Gastrocnemius medialis (tissue), 4 donors: ENCODE measurements at regions not wholly inside any gene's neighbourhood (a gene's known extent, or its start where the extent isn't known, plus 50 kb on each side); places are given as distances from the start of the nearest gene placed in this dataset.

Source experiments
- ATAC-seq, 2 donors: fragments of 150-250 bp; one replicate each; pipeline ENCODE4 v1.9.1; 2016
- DNase-seq, 2 donors: peaks; one replicate each; pipeline ENCODE4 v3.0.0-alpha.2; 2019
- H3K27ac ChIP-seq, 4 donors: fragments of 200-600 bp; sonication (generic); 1 replicate in 1 of 4; 2 replicates in 3 of 4; pipeline ENCODE4 v1.5.1; 2016 to 2018; ENCODE audit warnings: mild to moderate bottlenecking in 2 of 4, moderate library complexity in 1 of 4
- H3K27me3 ChIP-seq, 3 donors: fragments of 200-600 bp; sonication (generic) in 2 of 3; 1 replicate in 1 of 3; 2 replicates in 2 of 3; pipeline versions ENCODE4 v1.5.1 to v1.6.0; 2016 to 2019; ENCODE audit warnings: mild to moderate bottlenecking in 1 of 3, moderate library complexity in 1 of 3
- H3K36me3 ChIP-seq, 2 donors: fragments of 200-600 bp; sonication (generic) in 1 of 2; one replicate each; pipeline ENCODE4 v1.5.1; 2017 to 2018
- H3K4me1 ChIP-seq, 2 donors: fragments of 200-600 bp; sonication (generic) in 1 of 2; one replicate each; pipeline ENCODE4 v1.5.1; 2016 to 2017; ENCODE audit warnings: mild to moderate bottlenecking in 2 of 2
- H3K4me3 ChIP-seq, 4 donors: fragments of 200-600 bp; sonication (generic) in 3 of 4; 1 replicate in 1 of 4; 2 replicates in 3 of 4; pipeline ENCODE4 v1.5.1; 2016 to 2019; ENCODE audit warnings: mild to moderate bottlenecking in 2 of 4
- H3K9me3 ChIP-seq, 3 donors: fragments of 200-600 bp; sonication (generic) in 2 of 3; 1 replicate in 1 of 3; 2 replicates in 2 of 3; pipeline ENCODE4 v1.5.1; 2016 to 2019
- CTCF ChIP-seq, 5 experiments: fragments of 450-650 bp in 3 of 5; fragments of 200-600 bp in 2 of 5; sonication (generic) in 2 of 5; IDR thresholded peaks in 4 of 5; conservative IDR thresholded peaks in 1 of 5; 1 replicate in 4 of 5; 2 replicates in 1 of 5; pipeline ENCODE4 v1.5.1; 2016 to 2019; ENCODE audit warnings: antibody characterized with exemption in 5 of 5, mild to moderate bottlenecking in 3 of 5, moderate library complexity in 3 of 5
- POLR2A ChIP-seq, 2 donors: fragments of 450-650 bp; IDR thresholded peaks; one replicate each; pipeline ENCODE4 v1.6.1; 2017; ENCODE audit warnings: antibody characterized with exemption in 2 of 2, mild to moderate bottlenecking in 2 of 2, moderate library complexity in 2 of 2
- in situ Hi-C, 4 donors: fragments of 200-750 bp; cut with MboI; loops; one replicate each; pipeline versions ENCODE4 v1.15.0 to v1.8.0; 2017; ENCODE audit warnings: low sequenced_read_pairs in 4 of 4
- intact Hi-C: fragments of 100-400 bp; cut with DNase I; formaldehyde crosslinking; loops from one replicate; pipeline ENCODE4 v1.15.1; 2023; ENCODE audit warnings: low total_unique reads

GRCh38 chr20:18986895-18987580, 173.5 kb downstream of the SCP2D1 start:
- H3K27ac ChIP-seq: peak overlapping the region in 3 of 4 donors; percentile 10 to 33 (median 31)
- TF ChIP-seq POLR2A (IDR thresholded peaks at IDR 0.05): no peak
- no peak for TF ChIP-seq CTCF (IDR thresholded peaks at IDR 0.05 in 4 of 5, conservative IDR thresholded peaks at IDR 0.05 in 1 of 5)
- no peak overlapping the region for H3K4me3 ChIP-seq
- DNase-seq (peak in 1 of 2 donors; percentile 23), ATAC-seq (no peak)
- H3K36me3 ChIP-seq: no peaks in the 10 kb centered on the region
- H3K27me3 ChIP-seq: no peaks in the 10 kb centered on the region
- in situ Hi-C loops (no loop called here), intact Hi-C loops (no loop called here)
- H3K4me1 ChIP-seq: no peaks in the 10 kb centered on the region
- H3K9me3 ChIP-seq: no peaks in the 10 kb centered on the region

DNA sequence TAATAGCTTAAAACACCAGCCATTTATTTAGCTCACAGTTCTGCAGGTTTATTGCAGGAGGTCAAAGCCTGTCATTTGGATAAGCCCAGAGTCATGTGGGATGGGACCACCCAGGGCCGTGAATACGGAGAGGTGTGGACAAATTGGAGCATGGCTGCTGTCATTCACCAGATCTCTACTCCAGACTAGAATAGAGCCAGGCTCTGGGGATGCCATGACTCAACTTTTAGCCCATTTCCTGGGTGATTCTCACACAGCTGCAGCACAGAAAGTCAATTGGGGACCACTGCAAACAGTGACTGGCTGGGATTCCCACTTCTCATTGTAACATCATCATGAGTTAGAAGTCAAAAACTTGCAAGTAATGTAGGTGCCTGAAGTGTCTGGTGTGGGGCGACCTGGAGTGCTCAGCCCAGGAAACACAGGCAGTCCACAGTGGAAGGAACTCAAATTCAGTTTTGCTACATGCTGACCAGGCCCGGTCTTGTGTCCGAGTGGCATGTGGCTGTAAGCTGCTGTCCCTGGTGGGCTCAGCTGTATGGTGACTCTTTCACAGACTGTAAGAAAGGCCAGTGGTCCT, 174.3 kb downstream of the SCP2D1 start:
- no peak overlapping the region for H3K4me3 ChIP-seq
- in situ Hi-C loops (no loop called here), intact Hi-C loops (no loop called here)
- no peaks in the 10 kb centered on the region for H3K4me1 ChIP-seq
- no peak overlapping the region for H3K27ac ChIP-seq
- TF ChIP-seq POLR2A (IDR thresholded peaks at IDR 0.05) (no peak), CTCF (IDR thresholded peaks at IDR 0.05 in 4 of 5, conservative IDR thresholded peaks at IDR 0.05 in 1 of 5) (no peak)
- DNase-seq (no peak), ATAC-seq (no peak)
- no peaks in the 10 kb centered on the region for H3K36me3 ChIP-seq
- H3K27me3 ChIP-seq: no peaks in the 10 kb centered on the region
- no peaks in the 10 kb centered on the region for H3K9me3 ChIP-seq

DNA sequence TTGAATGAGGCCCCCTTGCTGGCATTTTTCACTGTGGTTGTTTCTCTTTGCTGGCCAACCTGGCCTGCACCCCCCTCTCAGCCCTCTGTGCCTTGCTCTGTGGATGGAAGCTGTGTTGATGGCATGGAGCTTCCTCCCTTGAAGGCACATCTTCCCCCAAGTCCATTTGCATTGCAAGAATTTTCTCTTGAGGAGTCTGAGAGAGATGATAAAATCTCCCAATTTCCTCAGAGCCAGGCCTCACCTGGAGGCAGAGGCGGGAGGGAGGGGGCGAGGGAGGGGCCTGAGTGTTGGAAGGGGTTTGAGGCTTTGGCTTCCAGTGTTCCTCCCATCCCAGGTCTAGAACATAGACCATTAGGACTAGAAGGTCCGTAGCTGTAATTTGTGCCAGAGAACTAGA, 175.1 kb downstream of the SCP2D1 start:
- intact Hi-C loops: no loop called here
- DNase-seq (no peak), ATAC-seq (no peak)
- H3K4me3 ChIP-seq: no peak overlapping the region
- H3K27ac ChIP-seq: no peak overlapping the region
- in situ Hi-C loops: no loop called here
- H3K4me1 ChIP-seq: no peaks in the 10 kb centered on the region
- no peaks in the 10 kb centered on the region for H3K27me3 ChIP-seq
- TF ChIP-seq POLR2A (IDR thresholded peaks at IDR 0.05): no peak
- TF ChIP-seq CTCF (IDR thresholded peaks at IDR 0.05 in 4 of 5, conservative IDR thresholded peaks at IDR 0.05 in 1 of 5): no peak
- no peaks in the 10 kb centered on the region for H3K9me3 ChIP-seq
- no peaks in the 10 kb centered on the region for H3K36me3 ChIP-seq

- intact Hi-C loops: no loop called here
- H3K4me3 ChIP-seq: no peak overlapping the region
- no peaks in the 10 kb centered on the region for H3K4me1 ChIP-seq
- ATAC-seq (peak; percentile 65 to 73), DNase-seq (peak; percentile 18 to 56)
- no peak for TF ChIP-seq CTCF (IDR thresholded peaks at IDR 0.05 in 4 of 5, conservative IDR thresholded peaks at IDR 0.05 in 1 of 5)
- no peak for TF ChIP-seq POLR2A (IDR thresholded peaks at IDR 0.05)
- H3K36me3 ChIP-seq: no peaks in the 10 kb centered on the region
- no peaks in the 10 kb centered on the region for H3K27me3 ChIP-seq
- no peaks in the 10 kb centered on the region for H3K9me3 ChIP-seq
- H3K27ac ChIP-seq: peak overlapping the region; percentile 1 to 55 (median 48)
- in situ Hi-C loops: no loop called here
Observed at GRCh38 chr20:18989736-18990474, 176.3 kb downstream of the SCP2D1 start.
